Mesenchymal stem cell (in vitro differentiated cells and primary cell): ENCODE measurements at regions not wholly inside any gene's neighbourhood (a gene's known extent, or its start where the extent isn't known, plus 50 kb on each side); places are given as distances from the start of the nearest gene placed in this dataset.

ENCODE experiments used
- DNase-seq: peaks from one replicate; pipeline ENCODE4 v3.0.0-alpha.2; 2013
- H2AFZ ChIP-seq: one replicate; pipeline ENCODE4 v1.6.1; 2013; ENCODE audit warnings: low read depth, mild to moderate bottlenecking, control low read depth, inconsistent platforms, low read length, moderate library complexity
- H2AK5ac ChIP-seq: 2 replicates; pipeline ENCODE4 v1.6.1; 2013; ENCODE audit warnings: low read length, moderate library complexity, mild to moderate bottlenecking, inconsistent platforms; ENCODE audit not compliant: severe bottlenecking
- H2BK120ac ChIP-seq: one replicate; pipeline ENCODE4 v1.6.1; 2013; ENCODE audit warnings: low read depth, mild to moderate bottlenecking, inconsistent platforms, low read length, moderate library complexity
- H2BK12ac ChIP-seq, 2 experiments: one replicate each; pipeline ENCODE4 v1.6.1; 2013; ENCODE audit warnings: inconsistent platforms in 2 of 2, low read length in 2 of 2, mild to moderate bottlenecking in 2 of 2, moderate library complexity in 2 of 2, control low read depth in 1 of 2
- H2BK15ac ChIP-seq: one replicate; pipeline ENCODE4 v1.6.1; 2013; ENCODE audit warnings: mild to moderate bottlenecking, low read depth, inconsistent platforms; ENCODE audit not compliant: poor library complexity, severe bottlenecking
- H2BK5ac ChIP-seq: 2 replicates; pipeline ENCODE4 v1.6.1; 2013; ENCODE audit warnings: low read depth, mild to moderate bottlenecking, low read length, control low read depth, inconsistent platforms; ENCODE audit not compliant: poor library complexity, severe bottlenecking
- H3K14ac ChIP-seq, 2 experiments: one replicate each; pipeline ENCODE4 v1.6.1; 2013; ENCODE audit warnings: inconsistent platforms in 2 of 2, low read length in 2 of 2, control low read depth in 1 of 2, mild to moderate bottlenecking in 1 of 2, moderate library complexity in 1 of 2
- H3K18ac ChIP-seq, 2 experiments: one replicate each; pipeline ENCODE4 v1.6.1; 2013; ENCODE audit warnings: inconsistent platforms in 2 of 2, low read length in 2 of 2, control low read depth in 1 of 2, low read depth in 1 of 2, mild to moderate bottlenecking in 1 of 2
- H3K23ac ChIP-seq, 2 experiments: one replicate each; pipeline ENCODE4 v1.6.1; 2013; ENCODE audit warnings: inconsistent platforms in 2 of 2, low read length in 2 of 2, mild to moderate bottlenecking in 2 of 2, moderate library complexity in 2 of 2, control low read depth in 1 of 2
- H3K27ac ChIP-seq: 2 replicates; pipeline ENCODE4 v1.5.1; 2013; ENCODE audit warnings: mild to moderate bottlenecking, moderate library complexity, low read length, control low read depth, inconsistent platforms; ENCODE audit not compliant: poor library complexity, severe bottlenecking
- H3K27me3 ChIP-seq, 2 experiments: 2 replicates each; pipeline versions ENCODE4 v1.6.1 to v1.7.0; 2013; ENCODE audit warnings: low read length in 2 of 2, mild to moderate bottlenecking in 2 of 2, moderate library complexity in 2 of 2, control low read depth in 1 of 2, inconsistent platforms in 1 of 2; ENCODE audit not compliant: control insufficient read depth in 1 of 2, insufficient read depth in 1 of 2
- H3K36me3 ChIP-seq, 2 experiments: 2 replicates each; pipeline versions ENCODE4 v1.6.1 to v1.7.0; 2013; ENCODE audit warnings: low read length in 2 of 2, control low read depth in 1 of 2, inconsistent platforms in 1 of 2, low read depth in 1 of 2, mild to moderate bottlenecking in 1 of 2; ENCODE audit not compliant: insufficient read depth in 2 of 2, control insufficient read depth in 1 of 2
- H3K4ac ChIP-seq, 2 experiments: one replicate each; pipeline ENCODE4 v1.6.1; 2013; ENCODE audit warnings: inconsistent platforms in 2 of 2, low read length in 2 of 2, mild to moderate bottlenecking in 2 of 2, moderate library complexity in 2 of 2, control low read depth in 1 of 2, low read depth in 1 of 2
- H3K4me1 ChIP-seq: 2 replicates; pipeline ENCODE4 v1.6.1; 2013; ENCODE audit warnings: low read depth, low read length, control low read depth; ENCODE audit not compliant: control insufficient read depth, insufficient read depth
- H3K4me2 ChIP-seq: 2 replicates; pipeline ENCODE4 v1.6.1; 2013; ENCODE audit warnings: low read length, mild to moderate bottlenecking, inconsistent platforms; ENCODE audit not compliant: poor library complexity, severe bottlenecking
- H3K4me3 ChIP-seq, 2 experiments: 2 replicates each; pipeline versions ENCODE4 v1.5.1 to v1.7.0; 2013; ENCODE audit warnings: low read length in 2 of 2, mild to moderate bottlenecking in 2 of 2, control low read depth in 1 of 2, low read depth in 1 of 2; ENCODE audit not compliant: insufficient read depth in 1 of 2
- H3K79me1 ChIP-seq: replicated peaks from 2 replicates; pipeline ENCODE4 v1.6.1; 2013; ENCODE audit warnings: mild to moderate bottlenecking, control low read depth, low read length, inconsistent platforms; ENCODE audit not compliant: poor library complexity, severe bottlenecking
- H3K9ac ChIP-seq: 2 replicates; pipeline ENCODE4 v1.7.0; 2013; ENCODE audit warnings: mild to moderate bottlenecking, low read length, moderate library complexity
- H3K9me3 ChIP-seq: 2 replicates; pipeline ENCODE4 v1.7.0; 2013; ENCODE audit warnings: mild to moderate bottlenecking, low read length; ENCODE audit not compliant: control insufficient read depth
- H4K8ac ChIP-seq: one replicate; pipeline ENCODE4 v1.6.1; 2013; ENCODE audit warnings: inconsistent platforms, mild to moderate bottlenecking, low read length, moderate library complexity
- H4K91ac ChIP-seq: one replicate; pipeline ENCODE4 v1.6.1; 2013; ENCODE audit warnings: mild to moderate bottlenecking, low read length, inconsistent platforms
- WGBS: methylation state at CpG from one replicate; pipeline ENCODE4 v1.1.7; 2013; ENCODE audit warnings: mixed read lengths; 5-methylcytosine and 5-hydroxymethylcytosine counted together

GRCh38 chr5:38663249-38663648 is 106.8 kb upstream of the LIFR start:
- no peak overlapping the region for H4K8ac ChIP-seq
- H3K23ac ChIP-seq, result no peak overlapping the region
- DNase-seq, result no peak
- no peak overlapping the region for H3K27ac ChIP-seq
- no peak overlapping the region for H4K91ac ChIP-seq
- peaks cover 0 to 3% of the 10 kb centered on the region in 2 experiments for H3K27me3 ChIP-seq
- no peaks in the 10 kb centered on the region for H3K79me1 ChIP-seq
- no peak overlapping the region for H3K4me2 ChIP-seq
- no peak overlapping the region for H3K4me3 ChIP-seq
- H3K18ac ChIP-seq, result no peak overlapping the region
- H2BK15ac ChIP-seq, result no peak overlapping the region
- no peaks in the 10 kb centered on the region for H3K9me3 ChIP-seq
- H3K14ac ChIP-seq, result no peak overlapping the region
- no peak overlapping the region for H2AK5ac ChIP-seq
- H3K36me3 ChIP-seq, result no peaks in the 10 kb centered on the region
- H2BK12ac ChIP-seq, result no peak overlapping the region
- no peak overlapping the region for H2BK5ac ChIP-seq
- no peak overlapping the region for H2BK120ac ChIP-seq
- no peak overlapping the region for H3K9ac ChIP-seq
- H3K4ac ChIP-seq, result no peak overlapping the region
- no peak overlapping the region for H2AFZ ChIP-seq
- no peaks in the 10 kb centered on the region for H3K4me1 ChIP-seq
- 100% methylated on average over 1 of the region's 1 CpG for WGBS

GRCh38 chr5:38666668-38667498 is 110.4 kb upstream of the LIFR start:
- no peak overlapping the region for H3K4ac ChIP-seq
- H2AK5ac ChIP-seq, result no peak overlapping the region
- no peak overlapping the region for H3K14ac ChIP-seq
- H3K4me3 ChIP-seq, result no peak overlapping the region
- no peak overlapping the region for H2BK5ac ChIP-seq
- H3K23ac ChIP-seq, result no peak overlapping the region
- DNase-seq, result peak; percentile 27
- H3K9ac ChIP-seq, result no peak overlapping the region
- no peaks in the 10 kb centered on the region for H3K27me3 ChIP-seq
- H3K18ac ChIP-seq, result no peak overlapping the region
- no peak overlapping the region for H3K4me2 ChIP-seq
- H3K36me3 ChIP-seq, result no peaks in the 10 kb centered on the region
- no peak overlapping the region for H4K8ac ChIP-seq
- H3K4me1 ChIP-seq, result no peaks in the 10 kb centered on the region
- H3K79me1 ChIP-seq, result no peaks in the 10 kb centered on the region
- peak overlapping the region in 1 of 2 experiments; percentile 6 for H2BK12ac ChIP-seq
- no peak overlapping the region for H2AFZ ChIP-seq
- peak overlapping the region; percentile 4 for H2BK15ac ChIP-seq
- WGBS, result 94% methylated on average over 4 of the region's 5 CpGs
- no peak overlapping the region for H4K91ac ChIP-seq
- no peaks in the 10 kb centered on the region for H3K9me3 ChIP-seq
- H3K27ac ChIP-seq, result no peak overlapping the region
- H2BK120ac ChIP-seq, result no peak overlapping the region

- H3K14ac ChIP-seq, result no peak overlapping the region
- H3K9me3 ChIP-seq, result no peaks in the 10 kb centered on the region
- no peaks in the 10 kb centered on the region for H3K36me3 ChIP-seq
- no peak for DNase-seq
- no peak overlapping the region for H2AFZ ChIP-seq
- H4K8ac ChIP-seq, result no peak overlapping the region
- peak overlapping the region in 1 of 2 experiments; percentile 6 for H2BK12ac ChIP-seq
- H3K4me2 ChIP-seq, result no peak overlapping the region
- H2BK5ac ChIP-seq, result no peak overlapping the region
- no peak overlapping the region for H2BK15ac ChIP-seq
- H4K91ac ChIP-seq, result no peak overlapping the region
- 71% methylated on average over 1 of the region's 1 CpG for WGBS
- no peak overlapping the region for H3K9ac ChIP-seq
- H3K4me1 ChIP-seq, result no peaks in the 10 kb centered on the region
- no peak overlapping the region for H3K23ac ChIP-seq
- no peak overlapping the region for H3K4ac ChIP-seq
- H3K79me1 ChIP-seq, result no peaks in the 10 kb centered on the region
- no peak overlapping the region for H2BK120ac ChIP-seq
- no peak overlapping the region for H3K4me3 ChIP-seq
- H3K27ac ChIP-seq, result no peak overlapping the region
- no peaks in the 10 kb centered on the region for H3K27me3 ChIP-seq
- H3K18ac ChIP-seq, result no peak overlapping the region
- no peak overlapping the region for H2AK5ac ChIP-seq
Observed at GRCh38 chr5:38667499-38667776, 111.0 kb upstream of the LIFR start.

GRCh38 chr5:38669361-38669880 is 113.0 kb upstream of the LIFR start:
- Histone ChIP-seq H2BK120ac (no peak overlapping the region), H3K4me1 (no peaks in the 10 kb centered on the region), H2BK12ac (no peak overlapping the region), H3K4me3 (no peak overlapping the region), H3K27me3 (no peaks in the 10 kb centered on the region), H3K4me2 (no peak overlapping the region), H3K4ac (no peak overlapping the region), H3K79me1 (no peaks in the 10 kb centered on the region), H3K36me3 (no peaks in the 10 kb centered on the region), H3K9ac (no peak overlapping the region), H2BK15ac (no peak overlapping the region), H3K9me3 (no peaks in the 10 kb centered on the region), H2AFZ (no peak overlapping the region), H2AK5ac (no peak overlapping the region), H2BK5ac (no peak overlapping the region), H4K91ac (no peak overlapping the region), H3K23ac (no peak overlapping the region), H3K27ac (no peak overlapping the region), H4K8ac (no peak overlapping the region), H3K18ac (no peak overlapping the region), H3K14ac (no peak overlapping the region)
- no peak for DNase-seq
- 89% methylated on average over 2 of the region's 2 CpGs for WGBS
